ENCODE measurements at regions not wholly inside any gene's neighbourhood (a gene's known extent, or its start where the extent isn't known, plus 50 kb on each side); places are given as distances from the start of the nearest gene placed in this dataset.

DNA sequence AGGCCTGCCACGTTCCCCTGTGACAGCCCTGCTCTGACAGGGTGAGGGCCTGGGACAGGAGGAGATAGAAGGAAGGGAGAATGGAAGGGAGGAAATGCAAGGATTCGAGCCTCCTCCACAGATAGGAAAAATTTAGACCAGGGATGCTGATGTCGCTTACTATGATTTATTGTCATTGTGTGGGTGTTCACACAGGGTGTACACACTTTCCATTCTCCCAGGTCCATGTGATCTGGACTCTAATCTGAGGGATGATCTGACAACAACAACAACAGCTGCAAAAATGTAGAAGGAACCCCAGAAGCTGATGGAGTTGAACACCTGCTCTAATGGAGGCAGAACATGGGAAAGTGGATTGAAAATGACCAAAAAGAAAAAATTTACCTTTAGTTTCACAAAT, 231.7 kb upstream of the TNP1 start (continued):
- TF ChIP-seq, protein P1, sequence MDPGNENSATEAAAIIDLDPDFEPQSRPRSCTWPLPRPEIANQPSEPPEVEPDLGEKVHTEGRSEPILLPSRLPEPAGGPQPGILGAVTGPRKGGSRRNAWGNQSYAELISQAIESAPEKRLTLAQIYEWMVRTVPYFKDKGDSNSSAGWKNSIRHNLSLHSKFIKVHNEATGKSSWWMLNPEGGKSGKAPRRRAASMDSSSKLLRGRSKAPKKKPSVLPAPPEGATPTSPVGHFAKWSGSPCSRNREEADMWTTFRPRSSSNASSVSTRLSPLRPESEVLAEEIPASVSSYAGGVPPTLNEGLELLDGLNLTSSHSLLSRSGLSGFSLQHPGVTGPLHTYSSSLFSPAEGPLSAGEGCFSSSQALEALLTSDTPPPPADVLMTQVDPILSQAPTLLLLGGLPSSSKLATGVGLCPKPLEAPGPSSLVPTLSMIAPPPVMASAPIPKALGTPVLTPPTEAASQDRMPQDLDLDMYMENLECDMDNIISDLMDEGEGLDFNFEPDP (CRISPR knock-in tag; conservative IDR thresholded peaks at IDR 0.05), result no peak
- TF ChIP-seq ZBTB33 (CRISPR knock-in tag; IDR thresholded peaks at IDR 0.05) (no peak), TGIF2 (CRISPR knock-in tag; IDR thresholded peaks at IDR 0.05) (no peak), ZNF609 (CRISPR knock-in tag; IDR thresholded peaks at IDR 0.05; ENCODE audit: borderline replicate concordance) (no peak), E2F5 (CRISPR knock-in tag; conservative IDR thresholded peaks at IDR 0.05) (no peak), ZNF557 (CRISPR knock-in tag; IDR thresholded peaks at IDR 0.05) (no peak), MEIS1 (CRISPR knock-in tag; IDR thresholded peaks at IDR 0.05; ENCODE audit: borderline replicate concordance) (no peak), CBX5 (CRISPR knock-in tag; IDR thresholded peaks at IDR 0.05; ENCODE audit: borderline replicate concordance) (no peak), ZNF512 (CRISPR knock-in tag; IDR thresholded peaks at IDR 0.05) (no peak)
